GM18868 (cell line): ENCODE measurements at regions not wholly inside any gene's neighbourhood (a gene's known extent, or its start where the extent isn't known, plus 50 kb on each side); places are given as distances from the start of the nearest gene placed in this dataset.
"Not testable (repeated sequence)": the region's sequence is repeated elsewhere in the genome, so short reads cannot be mapped to it uniquely, and the experiment has no call there.

ENCODE experiments used
- ATAC-seq: cut with Tn5 transposase; IDR thresholded peaks from one replicate; pipeline ENCODE4 v1.9.1; 2021; ENCODE audit warnings: mild to moderate bottlenecking, moderate library complexity; ENCODE audit not compliant: unreplicated experiment

DNA sequence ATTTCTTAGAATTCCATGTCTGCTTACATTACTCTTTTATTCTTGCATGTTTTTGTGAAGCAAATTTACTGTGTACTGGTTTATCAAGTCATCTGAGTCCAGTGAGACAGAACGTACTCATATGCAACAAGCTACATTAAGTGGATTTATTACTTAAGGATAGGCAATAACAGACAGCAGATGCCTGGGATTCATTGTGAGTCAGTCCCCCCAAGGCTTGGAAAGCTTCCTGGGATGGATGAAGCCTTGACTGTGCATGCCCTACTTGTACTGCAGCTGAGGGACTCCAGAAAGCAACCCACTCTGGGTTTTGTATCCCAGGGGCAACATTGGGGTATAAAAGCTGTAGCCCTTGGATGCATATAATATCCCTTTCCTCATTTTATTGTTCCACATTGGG is 113.4 kb upstream of the RAB18 start:
- ATAC-seq, result no peak

DNA sequence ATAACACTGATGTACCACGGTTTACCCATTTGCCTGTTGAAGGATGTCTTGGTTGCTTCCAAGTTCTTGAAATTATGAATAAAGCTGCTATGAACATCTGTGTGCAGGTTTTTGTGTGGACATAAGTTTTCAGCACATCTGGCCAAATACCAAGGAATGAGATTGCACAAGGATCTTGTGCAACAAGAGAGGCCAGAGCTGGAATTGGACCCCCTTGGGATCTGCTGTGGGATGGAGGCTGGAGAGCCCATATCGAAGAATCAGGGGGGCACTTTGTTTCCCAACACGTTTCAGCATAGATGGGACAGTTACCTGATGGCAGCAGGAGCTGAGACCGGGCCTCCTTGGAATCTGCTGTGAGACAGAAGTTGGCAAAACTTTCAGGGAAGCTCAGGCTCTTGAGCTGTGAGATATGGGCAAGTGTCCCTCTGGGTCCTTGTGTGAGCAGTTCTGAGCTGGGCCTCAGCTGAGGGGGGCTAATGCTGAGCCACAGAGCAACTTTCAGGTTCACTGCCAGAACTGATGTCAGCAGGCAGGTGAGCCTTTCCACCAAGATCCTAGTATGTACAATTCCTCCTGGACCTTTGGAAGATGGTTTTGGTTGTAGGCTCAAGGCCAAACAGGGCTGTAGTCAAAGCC is 115.2 kb upstream of the RAB18 start:
- no peak for ATAC-seq

DNA sequence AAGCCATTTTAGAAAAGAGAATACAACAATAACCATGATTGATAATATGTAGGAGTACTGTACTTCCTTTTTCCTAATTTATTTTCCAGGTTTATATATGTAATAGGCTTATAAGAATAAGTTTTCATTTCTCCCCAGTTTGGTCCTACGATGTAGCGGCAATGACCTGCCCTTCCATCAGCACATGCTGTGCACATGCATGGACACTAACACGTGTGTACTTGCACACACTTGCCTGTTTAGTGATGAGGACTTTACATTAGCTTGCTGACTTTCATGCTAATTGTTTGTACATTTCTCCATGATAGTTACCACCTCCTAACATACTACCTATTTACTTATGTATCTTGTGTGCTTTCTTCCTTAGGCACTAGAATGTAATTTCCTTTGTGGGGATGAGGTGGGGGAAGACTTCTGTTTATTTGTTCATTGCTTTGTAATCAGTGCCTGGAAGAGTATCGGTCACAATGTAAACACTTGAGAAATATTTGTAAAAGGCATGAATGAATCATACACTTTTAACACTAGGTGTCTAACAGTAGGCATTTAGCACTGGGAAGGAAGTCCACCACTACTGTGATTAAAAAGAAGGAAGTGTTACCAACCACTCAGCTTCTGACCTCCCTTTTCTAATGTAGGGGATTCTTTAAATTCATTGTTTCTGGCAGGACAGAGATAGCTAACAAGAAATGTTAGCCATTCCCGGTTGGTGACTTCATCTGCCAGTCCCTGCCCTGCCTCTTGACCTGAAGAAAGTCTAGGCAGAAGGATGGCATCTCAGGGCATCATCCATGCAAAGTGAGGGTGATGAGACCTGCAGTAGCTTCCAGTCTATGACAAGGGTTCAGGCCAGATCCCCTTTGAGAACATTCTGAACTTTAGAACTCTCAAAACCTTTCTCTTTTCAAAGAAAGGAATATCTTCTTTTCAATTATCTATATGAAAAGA is 120.2 kb upstream of the RAB18 start:
- ATAC-seq, result no peak

DNA sequence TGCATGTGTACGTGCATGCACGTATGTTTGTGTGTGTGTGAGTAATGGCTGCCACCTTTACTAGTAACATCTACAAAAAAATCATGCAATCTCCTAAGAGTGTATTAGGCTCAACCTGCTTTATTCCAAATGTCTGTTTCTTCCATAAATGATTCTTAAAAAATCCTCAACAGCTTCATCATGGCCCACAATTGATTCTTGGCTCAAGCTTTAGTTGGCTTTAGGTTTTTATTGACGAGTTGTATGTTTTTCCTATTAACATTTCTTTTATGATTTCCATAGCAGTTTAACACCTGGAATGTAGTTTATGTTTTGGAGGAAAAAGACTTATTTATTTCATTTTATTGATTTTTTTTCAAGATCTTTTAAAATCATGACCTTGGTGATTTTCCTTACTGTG is 121.9 kb upstream of the RAB18 start:
- no peak for ATAC-seq

DNA sequence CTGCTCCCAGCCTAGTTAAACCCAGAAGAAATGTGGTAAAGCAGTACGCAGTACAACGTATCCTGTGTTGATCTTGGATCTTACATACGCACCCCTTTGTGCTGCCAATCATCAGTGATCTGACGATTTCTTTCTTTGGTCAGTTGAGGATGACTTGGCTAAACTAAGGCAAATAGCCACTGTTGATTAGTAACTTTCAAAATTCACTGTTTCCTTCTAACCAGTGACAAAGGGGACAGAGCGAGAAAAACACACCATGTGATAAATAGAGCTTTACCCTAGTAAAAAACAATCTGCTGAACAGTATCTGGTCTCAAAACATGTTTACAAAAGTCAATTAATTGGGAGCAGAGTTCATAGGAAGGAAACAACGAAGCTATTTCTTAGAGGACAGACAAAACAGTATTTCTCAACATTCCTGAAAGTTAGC is 123.2 kb upstream of the RAB18 start:
- no peak for ATAC-seq

DNA sequence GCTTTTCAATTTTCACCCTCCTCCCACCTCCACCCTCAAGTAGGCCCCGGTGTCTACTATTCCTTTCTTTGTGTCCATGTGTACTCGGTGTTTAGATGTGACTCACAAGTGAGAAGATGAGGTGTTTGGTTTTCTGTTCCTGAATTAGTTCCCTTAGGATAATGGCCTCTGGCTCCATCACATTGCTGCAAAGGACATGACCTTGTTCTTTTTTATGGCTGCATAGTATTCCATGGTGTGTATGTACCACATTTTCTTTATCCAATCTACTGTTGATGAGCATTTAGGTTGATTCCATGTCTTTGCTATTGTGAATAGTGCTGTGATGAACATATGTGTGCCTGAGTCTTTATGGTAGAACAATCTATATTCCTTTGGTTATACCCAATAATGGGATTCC is 125.1 kb upstream of the RAB18 start:
- not testable (repeated sequence) for ATAC-seq

DNA sequence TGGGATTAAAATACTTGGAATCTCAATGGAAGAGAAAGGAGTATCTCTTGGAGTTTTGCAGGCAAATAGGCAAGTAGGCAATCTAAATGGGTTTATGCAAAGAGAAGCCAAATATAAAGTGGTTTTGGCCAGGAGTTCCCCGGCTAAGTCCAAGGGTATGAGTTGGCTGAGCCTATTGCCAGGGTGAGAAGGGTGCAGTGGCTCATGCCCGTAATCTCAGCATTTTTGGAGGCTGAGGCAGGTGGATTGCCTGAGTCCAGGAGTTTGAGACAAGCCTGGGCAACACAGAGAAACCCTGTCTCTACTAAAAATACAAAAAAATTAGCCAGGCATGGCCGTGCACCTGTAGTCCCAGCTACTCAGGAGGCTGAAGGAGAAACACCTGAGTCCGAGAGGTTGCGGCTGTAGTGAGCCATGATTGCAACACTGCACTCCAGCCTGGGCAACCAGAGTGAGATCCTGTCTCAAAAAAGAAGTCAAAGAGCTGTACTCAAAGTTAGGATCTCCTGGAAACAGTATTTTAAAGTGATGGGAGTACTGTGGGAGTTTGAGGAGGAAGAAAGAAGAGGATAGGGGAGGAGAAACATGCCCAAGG is 130.4 kb upstream of the RAB18 start:
- ATAC-seq, result no peak

DNA sequence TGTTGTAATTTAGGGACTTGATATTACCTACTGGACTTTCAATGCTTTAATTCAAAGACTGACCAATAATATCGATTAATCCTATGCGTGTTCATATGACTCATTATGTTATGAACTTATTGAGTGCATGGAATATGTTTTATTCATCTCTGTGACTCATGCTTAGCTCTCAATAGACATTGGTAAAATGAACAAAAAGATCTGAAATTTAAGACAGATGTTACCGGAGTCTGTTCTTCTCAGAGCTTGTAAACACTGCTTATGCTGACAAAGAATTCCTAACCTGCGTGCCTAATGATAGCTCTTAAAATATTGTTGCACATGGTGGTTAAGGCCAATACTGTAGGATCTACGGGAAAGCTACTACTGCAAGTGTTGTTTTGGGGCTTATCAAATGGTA is 131.5 kb upstream of the ACBD5 start:
- ATAC-seq, result no peak

DNA sequence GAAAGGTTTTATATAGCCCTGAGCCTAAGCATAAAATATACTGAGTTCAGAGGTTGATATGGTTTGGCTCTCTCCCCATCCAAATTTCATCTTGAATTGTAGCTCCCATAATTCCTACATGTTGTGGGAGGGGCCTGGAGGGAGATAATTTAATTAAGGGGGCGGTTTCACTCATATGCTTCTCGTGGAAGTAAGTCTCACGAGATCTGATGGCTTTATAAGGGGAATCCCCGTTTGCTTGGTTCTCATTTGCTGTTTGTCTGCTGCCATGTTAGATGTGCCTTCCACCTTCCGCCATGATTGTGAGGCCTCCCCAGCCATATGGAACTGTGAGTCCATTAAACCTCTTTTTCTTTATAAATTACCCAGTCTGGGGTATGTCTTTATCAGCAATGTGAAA is 130.8 kb upstream of the ACBD5 start:
- ATAC-seq, result not testable (repeated sequence)

DNA sequence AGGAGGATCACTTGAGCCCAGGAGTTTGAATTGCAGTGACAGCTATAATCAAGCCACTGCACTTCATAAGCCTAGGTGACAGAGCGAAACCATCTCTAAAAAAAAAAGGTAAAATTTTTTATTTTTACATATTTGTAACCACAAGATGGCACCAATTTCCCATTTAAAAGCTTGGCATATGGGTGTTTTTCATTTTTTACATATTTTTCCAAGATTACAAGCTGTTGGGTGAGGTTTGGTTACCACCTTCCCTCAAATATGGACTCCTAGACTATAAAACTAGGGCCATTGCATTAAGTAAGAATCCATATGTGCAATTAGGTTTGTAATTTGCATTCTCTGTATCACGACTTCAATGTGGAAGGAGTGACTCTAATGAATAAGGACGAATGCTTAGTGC is 129.3 kb upstream of the ACBD5 start:
- ATAC-seq, result no peak

DNA sequence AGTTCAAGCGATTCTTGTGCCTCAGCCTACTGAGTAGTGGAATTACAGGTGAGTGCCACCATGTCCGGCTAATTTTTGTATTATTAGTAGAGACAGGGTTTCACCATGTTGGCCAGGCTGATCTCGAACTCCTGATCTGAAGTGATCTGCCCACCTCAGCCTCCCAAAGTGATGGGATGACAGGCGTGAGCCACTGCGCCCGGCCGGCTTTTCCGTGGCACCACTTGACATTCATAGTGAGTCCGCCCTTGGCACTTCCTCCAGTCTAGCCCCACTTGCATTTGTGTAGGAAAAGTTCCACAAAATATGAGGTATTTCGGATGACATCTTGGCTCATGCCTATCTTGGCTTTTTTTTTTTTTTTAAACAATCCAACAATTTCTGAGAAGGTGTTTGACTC is 128.1 kb upstream of the ACBD5 start:
- ATAC-seq, result no peak

DNA sequence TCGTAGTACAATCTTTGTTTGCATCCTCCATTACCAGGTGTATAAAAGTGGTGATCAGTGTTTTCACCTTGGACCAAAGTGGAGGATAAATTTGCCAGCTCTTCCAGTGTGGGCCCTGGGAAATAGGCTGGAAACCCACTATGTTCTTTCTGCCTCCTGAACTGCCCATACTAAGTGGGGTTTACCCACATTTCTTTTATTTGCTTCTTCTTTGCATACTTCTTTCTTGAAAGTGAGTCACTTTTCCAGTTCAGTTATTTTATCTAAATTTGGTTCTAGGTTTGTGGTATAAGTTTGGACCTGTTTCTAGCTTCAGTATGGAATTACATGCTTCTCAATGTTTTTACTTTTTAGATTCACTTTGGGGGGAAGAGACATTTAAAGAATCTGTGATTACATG is 126.2 kb upstream of the ACBD5 start:
- ATAC-seq, result peak; percentile 65

DNA sequence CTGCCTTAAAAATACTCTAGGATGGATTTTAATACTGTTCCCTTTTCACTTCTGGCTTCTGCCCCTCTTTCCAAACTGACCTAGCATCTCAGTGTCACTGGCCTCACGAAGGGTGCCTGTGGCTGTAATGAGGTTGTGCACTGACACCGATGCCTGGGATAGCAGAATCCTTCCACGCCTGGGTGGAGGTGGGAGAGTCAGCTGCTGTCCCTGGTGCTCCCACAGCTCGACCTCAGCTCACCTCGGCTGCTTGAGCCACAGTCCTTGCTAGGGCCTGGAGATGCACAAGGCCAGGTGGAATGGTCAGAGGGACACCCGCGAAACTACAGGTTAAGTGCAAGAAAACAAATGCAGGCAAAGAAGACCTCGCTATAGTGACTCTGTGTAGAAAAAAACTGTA is 123.4 kb upstream of the ACBD5 start:
- ATAC-seq, result no peak

DNA sequence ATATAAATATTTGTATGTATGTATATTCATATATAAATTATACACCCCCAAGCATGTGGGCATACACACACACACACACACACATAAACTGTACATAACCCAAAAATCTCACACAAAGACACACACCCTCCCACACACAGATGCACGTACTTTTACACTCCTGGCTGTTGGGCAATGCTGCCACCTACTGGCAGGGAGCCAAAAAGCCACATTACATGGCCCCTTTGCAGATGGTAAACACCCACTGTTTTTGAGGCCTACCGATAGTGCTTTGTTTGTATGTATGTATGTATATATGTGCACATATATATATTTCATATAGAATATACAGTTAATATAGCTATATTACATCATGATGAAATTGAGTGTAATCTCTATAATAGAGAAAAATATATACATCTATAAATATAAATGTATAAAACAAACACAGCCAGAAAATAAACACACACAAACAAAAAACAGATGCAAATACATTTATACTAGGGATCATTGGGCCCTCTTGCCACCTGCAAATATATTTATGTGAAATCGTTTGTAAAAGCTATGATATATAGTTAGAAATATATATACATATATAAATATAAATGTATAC is 120.1 kb upstream of the ACBD5 start:
- peak; percentile 98 for ATAC-seq

DNA sequence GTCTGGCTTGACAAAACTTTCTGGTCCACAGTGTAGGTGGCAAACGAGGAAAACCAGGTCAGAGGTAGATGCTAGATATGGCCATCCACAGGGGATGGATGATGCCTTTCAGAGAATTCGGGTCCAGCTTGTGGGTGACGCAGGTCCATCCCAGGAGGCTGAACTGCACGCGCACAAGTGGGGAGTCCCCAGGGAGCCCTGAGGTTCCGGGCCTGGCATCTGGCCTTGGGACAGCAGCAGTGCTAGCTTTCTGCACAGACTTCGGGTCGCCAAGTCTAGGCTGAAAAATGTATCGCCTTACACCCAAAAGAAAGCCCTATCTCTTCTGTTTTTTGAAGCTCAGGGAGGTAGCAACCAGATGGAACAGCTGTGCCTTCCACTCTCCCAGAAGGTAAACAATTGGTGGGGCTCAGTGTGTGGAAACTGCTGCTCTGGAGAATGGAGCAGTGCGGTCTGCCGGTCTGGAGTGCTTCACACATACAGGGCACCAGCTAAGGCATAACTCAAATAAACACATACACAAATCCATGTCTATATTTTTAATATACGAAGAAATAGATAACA is 119.3 kb upstream of the ACBD5 start:
- no peak for ATAC-seq

DNA sequence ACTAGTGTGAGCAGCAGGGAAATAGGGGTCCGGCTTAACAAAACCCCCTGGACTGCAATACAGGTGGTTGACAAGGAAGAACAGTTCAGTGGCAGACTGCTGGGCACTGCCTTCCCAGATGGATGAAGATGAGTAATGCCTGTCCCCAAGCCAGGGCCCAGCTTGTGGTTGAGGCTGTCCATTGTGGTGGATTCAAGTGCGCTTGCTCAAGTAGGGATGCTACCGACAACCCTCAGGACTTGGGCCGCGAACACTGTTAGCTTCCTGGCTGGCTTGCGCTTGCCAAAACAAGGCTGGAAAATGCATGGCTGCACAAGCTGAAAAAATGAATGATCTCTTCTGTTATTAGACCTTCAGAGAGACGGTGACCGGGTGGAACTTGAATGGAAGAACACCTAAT is 116.1 kb upstream of the ACBD5 start:
- no peak for ATAC-seq

DNA sequence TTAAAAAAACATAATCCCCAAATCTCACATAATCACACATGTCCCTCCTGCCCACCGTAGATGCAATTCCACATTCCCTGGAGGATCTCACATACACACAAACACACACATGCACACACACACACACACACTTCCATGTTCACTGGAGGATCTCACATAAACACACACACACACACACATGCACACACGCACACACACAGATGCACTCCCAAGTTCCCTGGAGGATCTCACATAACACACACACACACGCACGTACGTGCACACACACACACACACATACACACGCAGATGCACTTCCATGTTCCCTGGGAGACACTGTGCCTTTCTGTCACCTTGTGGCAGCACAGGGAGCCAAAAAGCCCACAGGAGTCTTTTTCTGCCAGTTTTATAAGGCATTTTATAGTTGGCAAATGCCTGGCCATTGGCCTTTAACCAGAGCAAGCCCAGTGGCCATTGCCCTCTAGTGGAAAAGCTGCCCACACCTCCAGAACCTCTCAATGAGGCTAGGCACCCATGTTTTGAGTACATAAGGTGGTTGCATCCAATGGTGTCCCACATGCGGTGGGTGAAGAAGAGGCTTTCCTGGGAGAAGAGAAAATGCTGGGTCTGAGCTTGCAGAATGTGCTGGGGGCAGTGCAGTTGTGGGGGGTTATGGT is 115.4 kb upstream of the ACBD5 start:
- no peak for ATAC-seq

DNA sequence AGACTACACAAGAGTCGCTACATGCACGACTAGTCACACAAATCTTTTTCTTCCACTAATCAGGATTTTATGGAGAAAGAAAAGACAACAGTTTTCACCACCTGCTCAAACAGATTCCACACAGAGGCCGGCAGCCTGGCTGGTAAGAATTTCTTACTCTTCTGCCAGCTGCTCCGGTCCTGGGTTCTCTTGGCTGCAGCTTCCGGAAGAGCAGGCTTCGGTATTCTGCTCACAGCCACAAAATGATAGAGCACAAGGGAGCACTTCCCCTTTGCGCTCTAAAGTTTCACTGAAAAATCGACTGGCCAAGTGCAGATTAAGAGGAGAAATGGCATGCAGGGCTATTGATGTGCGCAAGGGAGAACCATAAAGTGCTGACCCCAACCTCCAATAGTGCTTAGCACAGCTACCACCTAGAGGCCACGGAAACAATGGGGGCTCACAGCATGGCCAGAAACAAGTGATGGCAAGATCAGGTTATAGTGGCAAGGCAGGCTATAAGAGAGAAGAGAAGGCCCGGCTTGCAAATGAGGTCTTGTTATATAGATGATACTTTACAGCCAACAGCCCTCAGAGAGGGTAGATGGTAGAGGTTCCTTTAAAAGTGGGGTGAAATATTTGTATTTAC is 114.2 kb upstream of the ACBD5 start:
- peak; percentile 97 for ATAC-seq

DNA sequence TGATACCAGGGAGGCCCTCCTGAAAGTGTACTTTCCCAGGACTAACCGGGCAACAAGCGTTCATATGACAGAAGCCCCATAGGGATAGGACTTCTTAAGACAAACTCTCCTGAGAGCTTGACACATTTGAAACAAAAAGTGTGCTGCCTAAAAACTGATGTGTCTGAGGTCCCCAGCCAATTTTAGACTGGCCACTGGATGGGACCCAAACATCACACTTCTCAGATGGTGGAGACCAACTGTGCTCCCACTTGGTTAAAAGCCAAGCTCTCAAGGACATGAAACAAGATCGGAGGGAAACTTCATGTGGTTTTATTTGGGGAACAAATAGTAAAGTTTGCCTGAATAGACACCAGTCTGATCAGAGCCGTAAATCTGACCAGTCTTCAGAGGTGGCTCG is 113.5 kb upstream of the ACBD5 start:
- peak; percentile 10 for ATAC-seq

DNA sequence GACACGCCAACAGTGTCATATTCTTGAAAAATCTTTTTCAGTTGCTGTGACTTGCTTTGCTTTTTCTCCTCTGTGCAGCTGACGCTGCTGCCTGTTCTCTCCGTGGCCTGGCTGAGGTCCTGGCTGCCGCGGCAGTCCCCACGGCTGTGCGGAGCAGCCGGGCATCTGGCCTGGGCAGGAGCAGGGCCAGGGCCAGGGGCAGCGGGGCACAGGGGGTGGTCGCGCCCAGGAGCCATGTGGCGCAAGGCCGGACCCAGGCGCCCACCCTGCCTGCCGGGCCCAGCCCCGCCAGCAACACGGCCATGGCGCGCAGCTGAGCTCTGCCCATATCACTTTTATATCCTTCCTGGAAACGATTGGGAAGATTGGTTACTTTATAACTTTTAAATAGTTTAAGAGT is 109.4 kb upstream of the ACBD5 start:
- ATAC-seq, result no peak
